Liver (tissue), 8 donors: ENCODE measurements at regions not wholly inside any gene's neighbourhood (a gene's known extent, or its start where the extent isn't known, plus 50 kb on each side); places are given as distances from the start of the nearest gene placed in this dataset.

Source experiments
- DNase-seq: peaks from one replicate; pipeline ENCODE4 v3.0.0-alpha.2; 2017; ENCODE audit warnings: low spot score
- H3K27ac ChIP-seq, 2 donors: one replicate each; pipeline ENCODE4 v1.7.0; 2013; ENCODE audit warnings: inconsistent platforms in 2 of 2, low read length in 2 of 2, control low read depth in 1 of 2, low read depth in 1 of 2, mild to moderate bottlenecking in 1 of 2
- H3K27me3 ChIP-seq, 4 donors: one replicate each; pipeline versions ENCODE4 v1.6.1 to v1.7.0; 2013; ENCODE audit warnings: low read length in 3 of 4, inconsistent platforms in 1 of 4, mild to moderate bottlenecking in 1 of 4, moderate library complexity in 1 of 4; ENCODE audit not compliant: control insufficient read depth in 4 of 4, insufficient read depth in 4 of 4
- H3K36me3 ChIP-seq, 4 donors: one replicate each; pipeline versions ENCODE4 v1.6.1 to v1.7.0; 2013; ENCODE audit warnings: low read length in 3 of 4, mild to moderate bottlenecking in 3 of 4, low read depth in 1 of 4, moderate library complexity in 1 of 4; ENCODE audit not compliant: control insufficient read depth in 4 of 4, insufficient read depth in 3 of 4
- H3K4me1 ChIP-seq, 4 donors: one replicate each; pipeline versions ENCODE4 v1.6.1 to v1.7.0; 2013; ENCODE audit warnings: low read length in 3 of 4, mild to moderate bottlenecking in 3 of 4, moderate library complexity in 1 of 4; ENCODE audit not compliant: control insufficient read depth in 4 of 4, insufficient read depth in 4 of 4
- H3K4me3 ChIP-seq, 3 donors: one replicate each; pipeline versions ENCODE4 v1.6.1 to v1.7.0; 2013; ENCODE audit warnings: low read length in 3 of 3, control low read depth in 1 of 3, low read depth in 1 of 3, mild to moderate bottlenecking in 1 of 3
- H3K9ac ChIP-seq, 2 donors: one replicate each; pipeline ENCODE4 v1.7.0; 2013; ENCODE audit warnings: low read length in 2 of 2, mild to moderate bottlenecking in 2 of 2, moderate library complexity in 2 of 2, control low read depth in 1 of 2, low read depth in 1 of 2
- H3K9me3 ChIP-seq, 4 donors: one replicate each; pipeline versions ENCODE4 v1.6.1 to v1.7.0; 2013; ENCODE audit warnings: low read length in 3 of 4; ENCODE audit not compliant: control insufficient read depth in 4 of 4
- EGR1 ChIP-seq, 2 donors: IDR thresholded peaks; 2 replicates each; pipeline ENCODE4 v1.6.1; 2016 to 2018; ENCODE audit warnings: antibody characterized with exemption in 2 of 2, low read depth in 2 of 2
- FOXA1 ChIP-seq: IDR thresholded peaks from 2 replicates; pipeline ENCODE4 v1.6.1; 2016; ENCODE audit warnings: antibody characterized with exemption
- GABPA ChIP-seq, 2 donors: IDR thresholded peaks in 1 of 2; conservative IDR thresholded peaks in 1 of 2; 2 replicates each; pipeline ENCODE4 v1.6.1; 2016; ENCODE audit warnings: antibody characterized with exemption in 2 of 2, mild to moderate bottlenecking in 1 of 2, moderate library complexity in 1 of 2
- HNF4G ChIP-seq: IDR thresholded peaks from 2 replicates; pipeline ENCODE4 v1.6.1; 2016; ENCODE audit warnings: antibody characterized with exemption
- JUND ChIP-seq, 2 donors: IDR thresholded peaks; 2 replicates each; pipeline ENCODE4 v1.6.1; 2016; ENCODE audit warnings: antibody characterized with exemption in 2 of 2
- NR2F2 ChIP-seq: IDR thresholded peaks from 2 replicates; pipeline ENCODE4 v1.6.1; 2016; ENCODE audit warnings: antibody characterized with exemption
- RXRA ChIP-seq, 2 donors: IDR thresholded peaks; 2 replicates each; pipeline ENCODE4 v1.6.1; 2017 to 2018; ENCODE audit warnings: antibody characterized with exemption in 2 of 2, mild to moderate bottlenecking in 1 of 2
- SP1 ChIP-seq: IDR thresholded peaks from 2 replicates; pipeline ENCODE4 v1.6.1; 2018; ENCODE audit warnings: antibody characterized with exemption, mild to moderate bottlenecking
- TAF1 ChIP-seq: conservative IDR thresholded peaks from 2 replicates; pipeline ENCODE4 v1.6.1; 2016; ENCODE audit warnings: antibody characterized with exemption, mild to moderate bottlenecking
- YY1 ChIP-seq: IDR thresholded peaks from 2 replicates; pipeline ENCODE4 v1.6.1; 2016; ENCODE audit warnings: antibody characterized with exemption, mild to moderate bottlenecking
- WGBS: extraction: QIAGEN DNeasy Blood & Tissue Kit; methylation state at CpG from one replicate; pipeline ENCODE4 v1.1.7; 2013; 5-methylcytosine and 5-hydroxymethylcytosine counted together
- TF ChIP-seq, protein P1 (sequence below): fragments of 150-350 bp; IDR thresholded peaks from 2 replicates; pipeline ENCODE4 v1.5.1; 2017; ENCODE audit warnings: improper control_type of control experiment, low read depth, low read length; ENCODE audit not compliant: missing input control
- TF ChIP-seq, protein P2 (sequence below): IDR thresholded peaks from 2 replicates; pipeline ENCODE4 v1.6.1; 2016; ENCODE audit warnings: antibody characterized with exemption
- donor health status: healthy.
- donor health status: healthy.
- donor health status: healthy.
- donor health status: healthy.
- donor health status: healthy.

GRCh38 chr22:47369020-47369419, 606.6 kb downstream of the TBC1D22A start (continued):
- TF ChIP-seq YY1 (no peak), SP1 (no peak)

GRCh38 chr22:47367993-47368945, 605.8 kb downstream of the TBC1D22A start:
- Histone ChIP-seq H3K4me1 (no peaks in the 10 kb centered on the region), H3K27me3 (no peaks in the 10 kb centered on the region), H3K27ac (no peak overlapping the region), H3K36me3 (no peaks in the 10 kb centered on the region), H3K4me3 (no peak overlapping the region), H3K9ac (no peak overlapping the region), H3K9me3 (peaks cover 0 to 4% (median 0%) of the 10 kb centered on the region in 4 donors)
- DNase-seq = no peak
- TF ChIP-seq NR2F2 (no peak), GABPA (IDR thresholded peaks at IDR 0.05 in 1 of 2, conservative IDR thresholded peaks at IDR 0.05 in 1 of 2) (no peak), HNF4G (no peak), JUND (IDR thresholded peaks at IDR 0.05) (no peak), EGR1 (IDR thresholded peaks at IDR 0.05; ENCODE audit: low read depth in 2 of 2) (no peak)
- TF ChIP-seq, protein P1, sequence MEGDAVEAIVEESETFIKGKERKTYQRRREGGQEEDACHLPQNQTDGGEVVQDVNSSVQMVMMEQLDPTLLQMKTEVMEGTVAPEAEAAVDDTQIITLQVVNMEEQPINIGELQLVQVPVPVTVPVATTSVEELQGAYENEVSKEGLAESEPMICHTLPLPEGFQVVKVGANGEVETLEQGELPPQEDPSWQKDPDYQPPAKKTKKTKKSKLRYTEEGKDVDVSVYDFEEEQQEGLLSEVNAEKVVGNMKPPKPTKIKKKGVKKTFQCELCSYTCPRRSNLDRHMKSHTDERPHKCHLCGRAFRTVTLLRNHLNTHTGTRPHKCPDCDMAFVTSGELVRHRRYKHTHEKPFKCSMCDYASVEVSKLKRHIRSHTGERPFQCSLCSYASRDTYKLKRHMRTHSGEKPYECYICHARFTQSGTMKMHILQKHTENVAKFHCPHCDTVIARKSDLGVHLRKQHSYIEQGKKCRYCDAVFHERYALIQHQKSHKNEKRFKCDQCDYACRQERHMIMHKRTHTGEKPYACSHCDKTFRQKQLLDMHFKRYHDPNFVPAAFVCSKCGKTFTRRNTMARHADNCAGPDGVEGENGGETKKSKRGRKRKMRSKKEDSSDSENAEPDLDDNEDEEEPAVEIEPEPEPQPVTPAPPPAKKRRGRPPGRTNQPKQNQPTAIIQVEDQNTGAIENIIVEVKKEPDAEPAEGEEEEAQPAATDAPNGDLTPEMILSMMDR = no peak
- WGBS = 75% methylated on average over 21 of the region's 21 CpGs

DNA sequence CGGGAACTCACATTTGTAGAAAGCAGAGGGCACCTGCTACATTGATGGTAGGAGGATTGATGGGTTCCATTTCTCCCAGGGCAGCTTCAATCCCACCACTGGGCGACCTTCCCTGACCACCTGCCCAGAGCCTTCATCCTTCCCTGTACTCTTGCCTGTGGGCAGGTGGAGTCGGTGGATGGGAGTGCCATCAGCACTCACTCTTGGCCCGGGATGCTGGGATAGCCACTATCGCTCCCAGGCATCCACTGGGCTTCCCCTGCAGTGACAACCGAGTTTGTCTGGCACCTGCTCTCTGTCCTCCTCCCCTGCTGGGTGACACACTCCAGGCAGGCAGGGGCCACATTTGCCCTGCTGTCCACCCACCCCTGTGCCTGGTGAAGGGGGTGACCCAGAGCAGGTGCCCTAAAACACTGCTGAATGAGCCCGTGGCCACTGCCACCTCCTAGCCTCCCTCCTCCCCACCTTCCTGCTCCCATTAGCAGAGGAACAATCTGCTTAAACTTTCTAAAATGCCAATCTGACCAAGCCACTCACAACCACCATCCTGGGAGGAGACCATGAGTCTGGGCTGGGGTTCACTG, 604.7 kb downstream of the TBC1D22A start:
- H3K4me1 ChIP-seq = no peaks in the 10 kb centered on the region
- 62% methylated on average over 7 of the region's 7 CpGs for WGBS
- no peak for DNase-seq
- TF ChIP-seq FOXA1 = no peak
- no peak for TF ChIP-seq RXRA (IDR thresholded peaks at IDR 0.05)
- H3K36me3 ChIP-seq = no peaks in the 10 kb centered on the region
- H3K9ac ChIP-seq = no peak overlapping the region
- no peak overlapping the region for H3K4me3 ChIP-seq
- peaks cover 0 to 4% (median 0%) of the 10 kb centered on the region in 4 donors for H3K9me3 ChIP-seq
- H3K27me3 ChIP-seq = no peaks in the 10 kb centered on the region
- no peak overlapping the region for H3K27ac ChIP-seq

DNA sequence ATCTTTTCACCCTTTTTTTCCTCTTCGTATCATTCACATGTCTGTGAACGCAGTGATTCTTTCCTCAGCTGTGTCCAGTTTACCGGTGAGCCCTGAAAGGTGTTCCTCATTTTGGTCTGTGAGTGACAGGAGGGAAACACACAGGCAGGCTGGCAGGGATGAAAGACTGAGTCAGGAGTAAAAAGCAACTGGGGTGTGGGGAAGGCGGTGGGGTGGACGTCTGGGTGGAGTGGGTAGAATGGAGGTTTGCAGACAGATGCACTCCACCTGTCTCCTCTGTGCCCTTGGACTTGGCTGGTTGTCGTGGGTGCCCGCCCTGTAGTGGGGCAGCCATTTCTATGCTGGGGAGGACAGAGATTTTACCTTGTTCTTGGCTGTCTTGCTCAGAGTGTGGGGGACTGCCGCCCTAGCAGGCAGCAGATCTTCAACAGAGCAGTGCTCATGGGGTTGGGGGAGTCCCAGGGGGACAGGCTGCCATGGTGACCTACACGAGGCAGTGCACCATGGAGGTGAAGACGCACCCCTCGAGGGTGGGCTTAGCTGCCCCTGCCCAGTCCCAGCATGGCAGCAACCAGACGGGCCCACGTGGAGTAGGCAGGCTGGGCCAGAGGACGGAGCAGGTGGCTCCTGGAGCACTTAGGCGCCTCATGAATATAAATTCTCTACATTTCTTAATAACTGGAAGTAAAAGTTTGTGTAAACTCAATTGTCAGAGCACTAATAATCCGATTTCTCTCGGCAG, 603.7 kb downstream of the TBC1D22A start:
- Histone ChIP-seq H3K4me3 (no peak overlapping the region), H3K4me1 (no peaks in the 10 kb centered on the region), H3K9ac (no peak overlapping the region), H3K36me3 (no peaks in the 10 kb centered on the region), H3K27ac (no peak overlapping the region), H3K9me3 (peaks cover 0 to 12% (median 3%) of the 10 kb centered on the region in 4 donors), H3K27me3 (no peaks in the 10 kb centered on the region)
- WGBS = 75% methylated on average over 17 of the region's 17 CpGs
- TF ChIP-seq NR2F2 = no peak
- no peak for TF ChIP-seq FOXA1
- no peak for TF ChIP-seq TAF1
- TF ChIP-seq YY1 = no peak
- no peak for TF ChIP-seq RXRA (IDR thresholded peaks at IDR 0.05)
- TF ChIP-seq, protein P2, sequence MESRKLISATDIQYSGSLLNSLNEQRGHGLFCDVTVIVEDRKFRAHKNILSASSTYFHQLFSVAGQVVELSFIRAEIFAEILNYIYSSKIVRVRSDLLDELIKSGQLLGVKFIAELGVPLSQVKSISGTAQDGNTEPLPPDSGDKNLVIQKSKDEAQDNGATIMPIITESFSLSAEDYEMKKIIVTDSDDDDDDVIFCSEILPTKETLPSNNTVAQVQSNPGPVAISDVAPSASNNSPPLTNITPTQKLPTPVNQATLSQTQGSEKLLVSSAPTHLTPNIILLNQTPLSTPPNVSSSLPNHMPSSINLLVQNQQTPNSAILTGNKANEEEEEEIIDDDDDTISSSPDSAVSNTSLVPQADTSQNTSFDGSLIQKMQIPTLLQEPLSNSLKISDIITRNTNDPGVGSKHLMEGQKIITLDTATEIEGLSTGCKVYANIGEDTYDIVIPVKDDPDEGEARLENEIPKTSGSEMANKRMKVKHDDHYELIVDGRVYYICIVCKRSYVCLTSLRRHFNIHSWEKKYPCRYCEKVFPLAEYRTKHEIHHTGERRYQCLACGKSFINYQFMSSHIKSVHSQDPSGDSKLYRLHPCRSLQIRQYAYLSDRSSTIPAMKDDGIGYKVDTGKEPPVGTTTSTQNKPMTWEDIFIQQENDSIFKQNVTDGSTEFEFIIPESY = no peak
- no peak for DNase-seq
